ENCODE measurements at regions not wholly inside any gene's neighbourhood (a gene's known extent, or its start where the extent isn't known, plus 50 kb on each side); places are given as distances from the start of the nearest gene placed in this dataset.
A peak's percentile ranks its signal among the peaks of the same experiment; 100 is the strongest.

DNA sequence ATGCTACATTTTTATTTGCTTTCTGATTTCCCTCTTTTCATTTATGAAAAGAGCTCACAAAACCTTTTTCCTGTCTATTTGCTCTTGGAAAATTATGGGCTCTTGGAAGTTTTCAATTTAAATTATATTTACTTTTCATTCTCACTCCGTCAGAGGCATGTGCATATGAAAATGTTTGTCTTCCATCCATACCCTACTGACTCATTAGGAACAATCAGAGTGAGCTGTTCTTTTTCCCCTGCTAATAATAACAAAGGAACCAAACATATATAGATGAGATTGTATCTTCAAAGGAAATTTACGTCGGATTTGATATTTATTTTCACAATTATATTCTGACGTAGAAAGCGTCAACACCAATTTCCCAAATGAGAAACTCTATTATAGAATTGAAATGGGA lies 1101.2 kb downstream of the TSN start:
- Histone ChIP-seq H3K14ac (ENCODE audit: insufficient read length) (no peak overlapping the region), H3K4me1 (replicated peaks in 1 of 4; ENCODE audit: control insufficient read depth in 3 of 4, insufficient read depth in 4 of 4, low read length in 3 of 4) (no peaks in the 10 kb centered on the region; a peak in 1 of 7 replicates), H3K4me2 (ENCODE audit: insufficient read depth in 1 of 2, low read depth in 2 of 2, low read length in 2 of 2) (no peak overlapping the region), H3K9me3 (ENCODE audit: insufficient read depth in 2 of 2, low read depth in 1 of 2, low read length in 1 of 2) (no peaks in the 10 kb centered on the region), H4K5ac (ENCODE audit: insufficient read length, low read depth, low read length) (no peak overlapping the region), H3K79me1 (ENCODE audit: low read depth, low read length) (no peaks in the 10 kb centered on the region), H2BK20ac (ENCODE audit: low read length) (no peak overlapping the region), H3K23me2 (ENCODE audit: low read depth, low read length) (peaks cover 5% of the 10 kb centered on the region; the same call in 1 of the 2 replicates), H2AK5ac (ENCODE audit: low read depth, low read length) (no peak overlapping the region), H2BK12ac (ENCODE audit: low read depth, low read length) (no peak overlapping the region), H3K18ac (ENCODE audit: extremely low read depth, low read length) (no peak overlapping the region), H4K20me1 (replicated peaks in 1 of 2; ENCODE audit: control insufficient read depth in 1 of 2, insufficient read depth in 2 of 2, low read length in 2 of 2) (peaks cover 0 to 5% of the 10 kb centered on the region in 2 experiments), H2BK15ac (ENCODE audit: low read length) (no peak overlapping the region), H3K27ac (ENCODE audit: low read depth, low read length) (no peak overlapping the region), H3K4ac (replicated peaks; ENCODE audit: insufficient read length, low read depth, low read length) (no peak overlapping the region), H3K79me2 (ENCODE audit: control insufficient read depth in 1 of 2, insufficient read depth in 2 of 2, low read length in 2 of 2) (no peaks in the 10 kb centered on the region), H3K9ac (replicated peaks in 1 of 4; ENCODE audit: extremely low read depth in 1 of 4, low read depth in 3 of 4, low read length in 3 of 4) (no peak overlapping the region), H3K23ac (ENCODE audit: insufficient read length) (no peak overlapping the region), H3K27me3 (replicated peaks in 1 of 4; ENCODE audit: control insufficient read depth in 3 of 4, extremely low read depth in 1 of 4, insufficient read depth in 3 of 4, low read length in 3 of 4) (no peaks in the 10 kb centered on the region), H2AFZ (ENCODE audit: low read length) (0 out of 2 replicates have a peak overlapping the region, but pooled peaks have one; percentile 5), H3K56ac (replicated peaks; ENCODE audit: insufficient read length, low read depth, low read length) (no peak overlapping the region), H3K4me3 (ENCODE audit: extremely low read depth in 1 of 4, insufficient read depth in 2 of 4, low read depth in 3 of 4, low read length in 4 of 4) (no peak overlapping the region), H4K91ac (replicated peaks; ENCODE audit: insufficient read length, low read length) (no peak overlapping the region), H2BK120ac (replicated peaks; ENCODE audit: low read depth, low read length) (no peak overlapping the region), H2BK5ac (ENCODE audit: low read depth, low read length) (no peak overlapping the region), H3K36me3 (ENCODE audit: control insufficient read depth in 2 of 4, insufficient read depth in 4 of 4, low read length in 3 of 4) (no peaks in the 10 kb centered on the region), H4K8ac (ENCODE audit: extremely low read depth, insufficient read depth, low read length) (no peak overlapping the region)
- ChIA-PET POLR2A (ENCODE audit: partially characterized antibody) (no interaction called here), CTCF (ENCODE audit: partially characterized antibody) (no interaction called here)
- FAIRE-seq (no peak), DNase-seq (ENCODE audit: low read depth in 1 of 2, low spot score in 2 of 2) (no peak)
- WGBS, 2 experiments (ENCODE audit: extremely low coverage in 1 of 2, insufficient coverage in 1 of 2, insufficient read length in 1 of 2, insufficient replicate concordance in 2 of 2, low coverage in 1 of 2, low lambda C conversion rate in 2 of 2, missing lambda C conversion rate in 1 of 2): 92% methylated on average over 5 of the region's 5 CpGs; no CpG with 5 or more reads in 1 of the 2 experiments
- TF ChIP-seq, protein P1, sequence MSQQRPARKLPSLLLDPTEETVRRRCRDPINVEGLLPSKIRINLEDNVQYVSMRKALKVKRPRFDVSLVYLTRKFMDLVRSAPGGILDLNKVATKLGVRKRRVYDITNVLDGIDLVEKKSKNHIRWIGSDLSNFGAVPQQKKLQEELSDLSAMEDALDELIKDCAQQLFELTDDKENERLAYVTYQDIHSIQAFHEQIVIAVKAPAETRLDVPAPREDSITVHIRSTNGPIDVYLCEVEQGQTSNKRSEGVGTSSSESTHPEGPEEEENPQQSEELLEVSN (IDR thresholded peaks at IDR 0.05): no peak
- TF ChIP-seq GABPA (IDR thresholded peaks at IDR 0.05; ENCODE audit: borderline replicate concordance, insufficient read depth, low read length) (no peak), TAF1 (IDR thresholded peaks at IDR 0.05; ENCODE audit: low read depth, low read length) (no peak), TCF12 (IDR thresholded peaks at IDR 0.05; ENCODE audit: low read depth, low read length) (no peak), TEAD4 (IDR thresholded peaks at IDR 0.05; ENCODE audit: low read depth, low read length) (no peak), KDM1A (IDR thresholded peaks at IDR 0.05; ENCODE audit: borderline replicate concordance, low read length) (no peak)
